Hepatocyte (in vitro differentiated cells): ENCODE measurements at regions not wholly inside any gene's neighbourhood (a gene's known extent, or its start where the extent isn't known, plus 50 kb on each side); places are given as distances from the start of the nearest gene placed in this dataset.

Experiments used
- EZH2 ChIP-seq: fragments of 200-600 bp; sonication (generic); IDR thresholded peaks from 2 replicates; pipeline ENCODE4 v1.6.1; 2016; ENCODE audit warnings: antibody characterized with exemption, mild to moderate bottlenecking, borderline replicate concordance
- EZH2phosphoT487 ChIP-seq: fragments of 200-600 bp; sonication (generic); IDR thresholded peaks from one replicate; pipeline ENCODE4 v1.6.1; 2018; ENCODE audit warnings: antibody characterized with exemption, mild to moderate bottlenecking, low read depth, moderate library complexity; ENCODE audit not compliant: unreplicated experiment, severe bottlenecking
- TF ChIP-seq, protein P1 (sequence below): fragments of 200-600 bp; sonication (generic); IDR thresholded peaks from 2 replicates; pipeline ENCODE4 v1.5.1; 2016; ENCODE audit warnings: antibody characterized with exemption, mild to moderate bottlenecking; ENCODE audit not compliant: poor library complexity

DNA sequence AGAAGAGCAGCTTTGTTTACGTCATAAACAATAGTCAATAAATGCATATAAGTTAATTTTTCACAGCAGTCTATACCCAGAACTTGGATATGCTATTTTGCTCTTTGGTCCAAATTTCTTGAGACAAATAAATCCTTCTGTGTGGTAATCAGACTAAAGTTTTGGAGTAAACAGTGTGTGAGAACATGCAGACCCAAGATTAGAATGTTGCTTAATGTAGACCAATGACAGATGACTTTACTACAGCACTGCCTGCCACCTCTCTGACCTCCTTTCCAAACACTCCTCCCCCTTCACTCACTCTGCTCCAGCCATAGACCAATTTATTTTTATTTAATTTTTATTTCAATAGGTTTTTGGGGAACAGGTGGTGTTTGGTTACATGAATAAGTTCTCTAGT lies 115.3 kb upstream of the TANK start:
- TF ChIP-seq EZH2phosphoT487 (no peak), EZH2 (no peak)
- TF ChIP-seq, protein P1, sequence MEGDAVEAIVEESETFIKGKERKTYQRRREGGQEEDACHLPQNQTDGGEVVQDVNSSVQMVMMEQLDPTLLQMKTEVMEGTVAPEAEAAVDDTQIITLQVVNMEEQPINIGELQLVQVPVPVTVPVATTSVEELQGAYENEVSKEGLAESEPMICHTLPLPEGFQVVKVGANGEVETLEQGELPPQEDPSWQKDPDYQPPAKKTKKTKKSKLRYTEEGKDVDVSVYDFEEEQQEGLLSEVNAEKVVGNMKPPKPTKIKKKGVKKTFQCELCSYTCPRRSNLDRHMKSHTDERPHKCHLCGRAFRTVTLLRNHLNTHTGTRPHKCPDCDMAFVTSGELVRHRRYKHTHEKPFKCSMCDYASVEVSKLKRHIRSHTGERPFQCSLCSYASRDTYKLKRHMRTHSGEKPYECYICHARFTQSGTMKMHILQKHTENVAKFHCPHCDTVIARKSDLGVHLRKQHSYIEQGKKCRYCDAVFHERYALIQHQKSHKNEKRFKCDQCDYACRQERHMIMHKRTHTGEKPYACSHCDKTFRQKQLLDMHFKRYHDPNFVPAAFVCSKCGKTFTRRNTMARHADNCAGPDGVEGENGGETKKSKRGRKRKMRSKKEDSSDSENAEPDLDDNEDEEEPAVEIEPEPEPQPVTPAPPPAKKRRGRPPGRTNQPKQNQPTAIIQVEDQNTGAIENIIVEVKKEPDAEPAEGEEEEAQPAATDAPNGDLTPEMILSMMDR = no peak
